Lung (tissue), 11 donors: ENCODE measurements at regions not wholly inside any gene's neighbourhood (a gene's known extent, or its start where the extent isn't known, plus 50 kb on each side); places are given as distances from the start of the nearest gene placed in this dataset.

Experiments
- ATAC-seq: fragments of 200-7000 bp; cut with Tn5 transposase; one replicate; pipeline ENCODE4 v1.9.1; 2020; ENCODE audit warnings: moderate number of reproducible peaks; ENCODE audit not compliant: insufficient read depth, low FRiP score
- DNase-seq, 3 donors: peaks; one replicate each; pipeline ENCODE4 v3.0.0-alpha.2; 2013 to 2017
- H3K27ac ChIP-seq, 2 donors: one replicate each; pipeline ENCODE4 v1.5.1; 2013; ENCODE audit warnings: mild to moderate bottlenecking in 2 of 2, moderate library complexity in 2 of 2, control low read depth in 1 of 2, inconsistent platforms in 1 of 2, low read depth in 1 of 2, low read length in 1 of 2
- H3K27me3 ChIP-seq, 3 donors: one replicate each; pipeline ENCODE4 v1.5.1; 2013; ENCODE audit warnings: low read length in 2 of 3; ENCODE audit not compliant: control insufficient read depth in 3 of 3, insufficient read depth in 3 of 3
- H3K36me3 ChIP-seq, 4 donors: one replicate each; pipeline ENCODE4 v1.5.1; 2013; ENCODE audit warnings: low read length in 4 of 4, mild to moderate bottlenecking in 1 of 4, moderate library complexity in 1 of 4; ENCODE audit not compliant: control insufficient read depth in 4 of 4, insufficient read depth in 4 of 4
- H3K4me1 ChIP-seq, 5 donors: one replicate each; pipeline ENCODE4 v1.5.1; 2013; ENCODE audit warnings: low read length in 5 of 5, mild to moderate bottlenecking in 2 of 5, moderate library complexity in 1 of 5; ENCODE audit not compliant: control insufficient read depth in 5 of 5, insufficient read depth in 5 of 5
- H3K4me3 ChIP-seq: one replicate; pipeline ENCODE4 v1.5.1; 2013; ENCODE audit warnings: mild to moderate bottlenecking, control low read depth, moderate library complexity
- H3K9ac ChIP-seq, 2 donors: one replicate each; pipeline ENCODE4 v1.5.1; 2013; ENCODE audit warnings: low read length in 2 of 2, control low read depth in 1 of 2; ENCODE audit not compliant: insufficient read depth in 1 of 2
- H3K9me3 ChIP-seq, 4 donors: one replicate each; pipeline ENCODE4 v1.5.1; 2013; ENCODE audit warnings: low read length in 3 of 4, mild to moderate bottlenecking in 1 of 4, moderate library complexity in 1 of 4; ENCODE audit not compliant: control insufficient read depth in 4 of 4, insufficient read depth in 3 of 4
- WGBS, 2 donors: extraction: QIAGEN DNeasy Blood & Tissue Kit; methylation state at CpG; one replicate each; pipeline ENCODE4 v1.1.7; 2013; 5-methylcytosine and 5-hydroxymethylcytosine counted together
- TF ChIP-seq, protein P1 (sequence below): IDR thresholded peaks from 2 replicates; pipeline ENCODE4 v1.5.1; 2012; ENCODE audit warnings: mild to moderate bottlenecking; ENCODE audit errors: control extremely low read depth, extremely low read depth
- donor health status: control.
- donor health status: control.
- donor health status: Bipolar disorder and iron deficiency.
- donor health status: healthy.
- donor health status: DM: yes; HTN: yes; CAD: no.

GRCh38 chr5:66459728-66460127, 136.5 kb upstream of the MAST4 start:
- 89 to 97% methylated on average over 3 of the region's 3 CpGs for WGBS, 2 donors
- no peaks in the 10 kb centered on the region for H3K9me3 ChIP-seq
- H3K4me1 ChIP-seq: peaks cover 0 to 1% (median 0%) of the 10 kb centered on the region in 5 donors
- DNase-seq: no peak
- ATAC-seq: no peak
- H3K9ac ChIP-seq: no peak overlapping the region
- H3K27ac ChIP-seq: no peak overlapping the region
- H3K4me3 ChIP-seq: no peak overlapping the region
- no peaks in the 10 kb centered on the region for H3K36me3 ChIP-seq
- no peaks in the 10 kb centered on the region for H3K27me3 ChIP-seq
- TF ChIP-seq, protein P1, sequence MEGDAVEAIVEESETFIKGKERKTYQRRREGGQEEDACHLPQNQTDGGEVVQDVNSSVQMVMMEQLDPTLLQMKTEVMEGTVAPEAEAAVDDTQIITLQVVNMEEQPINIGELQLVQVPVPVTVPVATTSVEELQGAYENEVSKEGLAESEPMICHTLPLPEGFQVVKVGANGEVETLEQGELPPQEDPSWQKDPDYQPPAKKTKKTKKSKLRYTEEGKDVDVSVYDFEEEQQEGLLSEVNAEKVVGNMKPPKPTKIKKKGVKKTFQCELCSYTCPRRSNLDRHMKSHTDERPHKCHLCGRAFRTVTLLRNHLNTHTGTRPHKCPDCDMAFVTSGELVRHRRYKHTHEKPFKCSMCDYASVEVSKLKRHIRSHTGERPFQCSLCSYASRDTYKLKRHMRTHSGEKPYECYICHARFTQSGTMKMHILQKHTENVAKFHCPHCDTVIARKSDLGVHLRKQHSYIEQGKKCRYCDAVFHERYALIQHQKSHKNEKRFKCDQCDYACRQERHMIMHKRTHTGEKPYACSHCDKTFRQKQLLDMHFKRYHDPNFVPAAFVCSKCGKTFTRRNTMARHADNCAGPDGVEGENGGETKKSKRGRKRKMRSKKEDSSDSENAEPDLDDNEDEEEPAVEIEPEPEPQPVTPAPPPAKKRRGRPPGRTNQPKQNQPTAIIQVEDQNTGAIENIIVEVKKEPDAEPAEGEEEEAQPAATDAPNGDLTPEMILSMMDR: no peak

GRCh38 chr5:66467564-66467963, 128.6 kb upstream of the MAST4 start:
- TF ChIP-seq, protein P1: no peak
- DNase-seq (no peak), ATAC-seq (no peak)
- Histone ChIP-seq H3K9ac (no peak overlapping the region), H3K9me3 (peaks cover 0 to 8% (median 0%) of the 10 kb centered on the region in 4 donors), H3K4me1 (peaks cover 0 to 3% (median 0%) of the 10 kb centered on the region in 5 donors), H3K36me3 (no peaks in the 10 kb centered on the region), H3K27ac (no peak overlapping the region), H3K4me3 (no peak overlapping the region), H3K27me3 (no peaks in the 10 kb centered on the region)
- WGBS, 2 donors: 90 to 92% methylated on average over 4 of the region's 4 CpGs

GRCh38 chr5:66469684-66470083, 126.5 kb upstream of the MAST4 start:
- TF ChIP-seq, protein P1: no peak
- ATAC-seq (no peak), DNase-seq (no peak)
- WGBS, 2 donors: 94 to 97% methylated on average over 1 of the region's 1 CpG
- no peak overlapping the region for H3K4me3 ChIP-seq
- H3K27ac ChIP-seq: no peak overlapping the region
- no peak overlapping the region for H3K9ac ChIP-seq
- peaks cover 0 to 8% (median 0%) of the 10 kb centered on the region in 4 donors for H3K9me3 ChIP-seq
- peaks cover 0 to 3% (median 0%) of the 10 kb centered on the region in 5 donors for H3K4me1 ChIP-seq
- H3K36me3 ChIP-seq: no peaks in the 10 kb centered on the region
- H3K27me3 ChIP-seq: no peaks in the 10 kb centered on the region

DNA sequence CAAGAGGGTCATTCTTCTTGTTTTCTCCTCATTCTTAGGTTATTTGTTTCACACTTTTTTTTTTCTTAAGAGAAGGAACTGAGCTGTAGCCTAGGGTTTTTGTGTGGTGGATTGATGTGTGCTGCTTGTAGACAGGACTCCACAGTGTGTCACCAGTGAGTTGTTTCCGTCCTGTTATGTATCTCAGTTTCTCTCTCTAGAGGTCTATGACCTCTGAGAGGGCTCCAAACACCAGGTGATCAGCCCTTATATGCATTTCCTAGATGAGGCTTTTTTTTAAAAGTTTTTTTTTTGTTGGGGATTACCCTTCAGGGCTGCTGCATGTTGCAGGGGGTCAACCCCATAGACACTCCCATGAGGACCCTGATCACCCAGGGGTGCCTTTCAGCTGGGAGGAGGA, 124.2 kb upstream of the MAST4 start:
- WGBS, 2 donors: 81 to 91% methylated on average over 1 of the region's 1 CpG
- H3K9ac ChIP-seq: no peak overlapping the region
- DNase-seq (no peak), ATAC-seq (no peak)
- no peaks in the 10 kb centered on the region for H3K27me3 ChIP-seq
- peaks cover 0 to 3% (median 0%) of the 10 kb centered on the region in 5 donors for H3K4me1 ChIP-seq
- H3K36me3 ChIP-seq: no peaks in the 10 kb centered on the region
- no peak overlapping the region for H3K4me3 ChIP-seq
- H3K27ac ChIP-seq: no peak overlapping the region
- peaks cover 0 to 8% (median 0%) of the 10 kb centered on the region in 4 donors for H3K9me3 ChIP-seq
- TF ChIP-seq, protein P1: no peak
